HUES48 (cell line): ENCODE measurements at regions not wholly inside any gene's neighbourhood (a gene's known extent, or its start where the extent isn't known, plus 50 kb on each side); places are given as distances from the start of the nearest gene placed in this dataset.

Source experiments
- H3K27ac ChIP-seq: one replicate; pipeline ENCODE4 v1.7.0; 2013; ENCODE audit warnings: low read depth, low read length, inconsistent platforms
- H3K27me3 ChIP-seq: 2 replicates; pipeline ENCODE4 v1.6.1; 2013; ENCODE audit warnings: mild to moderate bottlenecking, low read length; ENCODE audit not compliant: control insufficient read depth, insufficient read depth
- H3K36me3 ChIP-seq: 2 replicates; pipeline ENCODE4 v1.6.1; 2013; ENCODE audit warnings: low read length; ENCODE audit not compliant: control insufficient read depth, insufficient read depth
- H3K4me1 ChIP-seq: 2 replicates; pipeline ENCODE4 v1.6.1; 2013; ENCODE audit warnings: mild to moderate bottlenecking, low read length; ENCODE audit not compliant: control insufficient read depth, insufficient read depth
- H3K4me3 ChIP-seq: 2 replicates; pipeline ENCODE4 v1.5.1; 2013; ENCODE audit warnings: mild to moderate bottlenecking, low read depth, low read length
- H3K9ac ChIP-seq: 2 replicates; pipeline ENCODE4 v1.6.1; 2013; ENCODE audit warnings: mild to moderate bottlenecking, low read depth, low read length, moderate library complexity
- H3K9me3 ChIP-seq: 2 replicates; pipeline ENCODE4 v1.6.1; 2013; ENCODE audit warnings: low read length; ENCODE audit not compliant: control insufficient read depth, insufficient read depth

- Histone ChIP-seq H3K27me3 (no peaks in the 10 kb centered on the region), H3K4me3 (no peak overlapping the region), H3K9ac (no peak overlapping the region), H3K9me3 (no peaks in the 10 kb centered on the region), H3K27ac (no peak overlapping the region), H3K4me1 (no peaks in the 10 kb centered on the region), H3K36me3 (no peaks in the 10 kb centered on the region)
Measured at GRCh38 chr5:89228355-89228754, 345.4 kb upstream of the MEF2C start.

DNA sequence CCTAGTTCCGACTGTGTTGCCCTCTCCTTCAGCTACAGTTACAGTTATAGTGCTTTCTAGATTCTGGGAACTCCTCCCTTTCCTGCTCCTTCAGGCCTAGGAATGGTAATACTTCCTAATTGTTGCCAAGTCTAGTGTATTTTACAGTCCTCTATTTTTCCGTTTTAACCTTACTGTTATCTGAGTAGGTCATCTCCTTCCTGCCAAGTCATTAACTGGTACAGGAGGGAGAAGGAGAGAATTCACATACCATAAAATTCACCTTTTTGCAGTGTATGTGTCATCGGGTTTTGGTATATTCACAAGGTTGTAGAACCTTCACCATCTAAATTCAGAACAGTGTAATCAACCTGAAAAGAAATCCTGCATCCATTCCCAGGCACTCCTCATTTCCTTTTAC lies 335.4 kb upstream of the MEF2C start:
- Histone ChIP-seq H3K27me3 (no peaks in the 10 kb centered on the region), H3K4me1 (no peaks in the 10 kb centered on the region; the same call in 1 of the 2 replicates), H3K36me3 (no peaks in the 10 kb centered on the region), H3K9ac (no peak overlapping the region), H3K9me3 (no peaks in the 10 kb centered on the region), H3K27ac (no peak overlapping the region), H3K4me3 (no peak overlapping the region)

DNA sequence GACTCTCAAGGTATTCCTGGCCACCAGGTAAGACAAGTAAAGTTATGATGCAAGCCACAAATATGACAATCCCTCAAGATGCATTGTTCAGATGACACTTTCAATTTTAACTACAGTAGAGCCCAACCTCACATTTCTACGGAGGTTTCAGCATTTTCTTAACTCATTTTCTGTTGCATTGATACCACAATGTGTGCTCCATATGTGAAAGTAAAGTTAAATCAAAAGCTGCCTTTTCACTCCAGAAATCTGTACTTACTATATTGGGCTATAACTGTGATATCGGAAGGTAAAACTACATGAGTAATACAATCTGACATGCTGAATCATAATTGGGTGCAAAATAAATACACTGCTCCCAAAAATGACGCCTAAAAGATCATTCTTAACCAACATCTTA lies 333.6 kb upstream of the MEF2C start:
- Histone ChIP-seq H3K27ac (no peak overlapping the region), H3K36me3 (no peaks in the 10 kb centered on the region), H3K27me3 (no peaks in the 10 kb centered on the region), H3K9ac (no peak overlapping the region), H3K9me3 (no peaks in the 10 kb centered on the region), H3K4me3 (no peak overlapping the region), H3K4me1 (no peaks in the 10 kb centered on the region)

DNA sequence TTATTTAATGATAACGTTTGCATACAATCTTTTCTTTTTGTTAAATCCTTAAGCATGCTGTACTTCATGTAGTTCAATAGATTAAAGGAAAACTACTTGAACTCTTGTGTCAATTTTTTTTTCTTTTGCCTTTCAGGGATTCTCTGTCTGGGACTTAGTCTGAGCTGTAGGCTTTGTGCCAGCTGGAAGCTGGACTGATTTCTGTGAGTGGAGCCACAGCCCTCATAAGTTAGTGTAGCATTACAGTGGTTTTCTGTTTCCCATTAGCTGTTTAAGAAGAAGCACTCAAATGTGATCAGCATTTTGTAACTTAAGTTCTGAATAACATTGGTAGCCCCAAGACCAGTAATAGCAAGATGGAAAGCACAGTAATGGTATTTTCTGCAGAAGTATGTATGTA lies 330.6 kb upstream of the MEF2C start:
- H3K36me3 ChIP-seq = no peaks in the 10 kb centered on the region
- H3K9me3 ChIP-seq = no peaks in the 10 kb centered on the region
- H3K4me1 ChIP-seq = no peaks in the 10 kb centered on the region
- H3K9ac ChIP-seq = no peak overlapping the region
- H3K27me3 ChIP-seq = no peaks in the 10 kb centered on the region
- H3K27ac ChIP-seq = no peak overlapping the region
- H3K4me3 ChIP-seq = no peak overlapping the region

- Histone ChIP-seq H3K36me3 (no peaks in the 10 kb centered on the region), H3K4me3 (no peak overlapping the region), H3K27me3 (no peaks in the 10 kb centered on the region), H3K27ac (no peak overlapping the region), H3K9me3 (no peaks in the 10 kb centered on the region), H3K9ac (no peak overlapping the region), H3K4me1 (no peaks in the 10 kb centered on the region)
Measured at GRCh38 chr5:89211836-89212235, 328.9 kb upstream of the MEF2C start.

DNA sequence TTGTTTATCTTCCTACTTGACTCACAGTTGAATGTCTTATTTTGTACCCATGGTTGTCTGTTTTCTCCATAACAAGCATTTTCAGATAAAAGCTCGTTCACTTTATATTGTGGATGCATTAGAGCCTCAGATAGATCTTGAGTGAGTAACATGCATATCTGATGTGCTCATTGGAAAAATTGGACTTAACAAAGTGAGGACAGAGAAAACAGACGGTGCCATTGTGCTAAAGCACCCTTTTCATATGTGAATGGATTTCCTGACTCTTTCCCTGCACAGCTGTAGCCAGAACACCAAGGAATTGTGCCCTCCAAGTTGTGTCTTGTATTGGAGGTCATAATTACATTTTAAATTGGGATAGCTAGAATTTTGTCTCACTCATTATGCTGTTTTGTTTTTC lies 325.8 kb upstream of the MEF2C start:
- Histone ChIP-seq H3K36me3 (no peaks in the 10 kb centered on the region), H3K9me3 (no peaks in the 10 kb centered on the region), H3K27me3 (no peaks in the 10 kb centered on the region), H3K4me1 (no peaks in the 10 kb centered on the region), H3K9ac (no peak overlapping the region), H3K27ac (no peak overlapping the region), H3K4me3 (no peak overlapping the region)

GRCh38 chr5:89208392-89208791 lies 325.4 kb upstream of the MEF2C start:
- no peak overlapping the region for H3K4me3 ChIP-seq
- no peaks in the 10 kb centered on the region for H3K36me3 ChIP-seq
- no peak overlapping the region for H3K27ac ChIP-seq

GRCh38 chr5:89204756-89205155 lies 321.8 kb upstream of the MEF2C start:
- no peak overlapping the region for H3K27ac ChIP-seq
- H3K9ac ChIP-seq = no peak overlapping the region
- no peaks in the 10 kb centered on the region for H3K27me3 ChIP-seq
- no peak overlapping the region for H3K4me3 ChIP-seq
- H3K36me3 ChIP-seq = no peaks in the 10 kb centered on the region
- no peaks in the 10 kb centered on the region for H3K9me3 ChIP-seq
- no peaks in the 10 kb centered on the region for H3K4me1 ChIP-seq

More at GRCh38 chr5:89208392-89208791, 325.4 kb upstream of the MEF2C start:
- H3K27me3 ChIP-seq = no peaks in the 10 kb centered on the region
- no peaks in the 10 kb centered on the region for H3K9me3 ChIP-seq
- no peak overlapping the region for H3K9ac ChIP-seq
- H3K4me1 ChIP-seq = no peaks in the 10 kb centered on the region

- Histone ChIP-seq H3K27me3 (no peaks in the 10 kb centered on the region), H3K36me3 (no peaks in the 10 kb centered on the region), H3K4me3 (no peak overlapping the region)
Measured at GRCh38 chr5:89203611-89204010, 320.6 kb upstream of the MEF2C start.

GRCh38 chr5:89200899-89201298 lies 317.9 kb upstream of the MEF2C start:
- no peaks in the 10 kb centered on the region for H3K27me3 ChIP-seq
- no peaks in the 10 kb centered on the region for H3K4me1 ChIP-seq
- no peak overlapping the region for H3K27ac ChIP-seq
- H3K9me3 ChIP-seq = no peaks in the 10 kb centered on the region
- H3K9ac ChIP-seq = no peak overlapping the region
- no peaks in the 10 kb centered on the region for H3K36me3 ChIP-seq
- no peak overlapping the region for H3K4me3 ChIP-seq

More at GRCh38 chr5:89203611-89204010, 320.6 kb upstream of the MEF2C start:
- no peak overlapping the region for H3K9ac ChIP-seq
- H3K27ac ChIP-seq = no peak overlapping the region
- H3K4me1 ChIP-seq = no peaks in the 10 kb centered on the region
- no peaks in the 10 kb centered on the region for H3K9me3 ChIP-seq

DNA sequence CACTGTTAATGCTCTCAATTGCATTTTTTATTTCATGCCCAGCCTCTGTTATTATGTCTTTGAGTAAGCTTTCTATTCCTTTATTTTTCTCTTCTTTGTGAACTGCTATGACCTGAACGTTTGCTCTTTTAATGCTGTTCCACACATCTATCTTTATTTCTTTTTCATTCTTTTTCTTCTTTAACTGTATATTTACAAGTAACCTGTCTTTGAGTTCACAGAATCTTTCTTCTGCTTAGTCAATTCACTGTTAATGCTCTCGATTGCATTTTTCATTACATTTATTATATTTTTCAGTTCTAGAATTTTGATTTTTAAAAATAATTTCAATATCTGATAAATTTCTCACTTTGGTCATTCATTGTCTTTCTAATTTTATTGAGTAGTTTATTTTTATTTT lies 316.3 kb upstream of the MEF2C start:
- no peak overlapping the region for H3K27ac ChIP-seq
- H3K9ac ChIP-seq = no peak overlapping the region
- no peaks in the 10 kb centered on the region for H3K27me3 ChIP-seq
- no peaks in the 10 kb centered on the region for H3K9me3 ChIP-seq
- H3K4me3 ChIP-seq = no peak overlapping the region
- H3K4me1 ChIP-seq = no peaks in the 10 kb centered on the region
- no peaks in the 10 kb centered on the region for H3K36me3 ChIP-seq

DNA sequence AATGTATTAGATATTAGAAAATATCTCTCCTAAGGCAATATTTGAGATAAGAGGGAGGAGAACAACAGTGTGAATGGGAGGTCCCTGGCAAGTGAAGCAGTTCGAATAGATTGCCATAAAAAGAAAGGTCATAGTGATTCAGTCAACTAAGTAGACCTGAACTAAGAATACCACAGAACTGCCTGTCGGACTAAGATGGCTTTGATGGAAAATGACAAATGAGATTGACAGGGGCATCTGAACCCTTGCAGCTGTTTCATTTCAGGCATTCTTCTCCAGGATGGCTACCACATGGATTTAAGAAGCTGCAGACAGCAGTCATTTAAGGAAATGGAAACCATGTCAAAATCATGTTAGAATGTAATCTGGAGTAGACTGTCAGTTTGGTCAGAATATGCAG lies 308.4 kb upstream of the MEF2C start:
- Histone ChIP-seq H3K4me1 (no peaks in the 10 kb centered on the region), H3K27me3 (no peaks in the 10 kb centered on the region), H3K27ac (no peak overlapping the region), H3K9ac (no peak overlapping the region), H3K4me3 (no peak overlapping the region), H3K9me3 (no peaks in the 10 kb centered on the region), H3K36me3 (no peaks in the 10 kb centered on the region)
